ENCODE measurements at regions not wholly inside any gene's neighbourhood (a gene's known extent, or its start where the extent isn't known, plus 50 kb on each side); places are given as distances from the start of the nearest gene placed in this dataset.

- TF ChIP-seq CHD7 (IDR thresholded peaks at IDR 0.05; ENCODE audit: insufficient replicate concordance, low read length), result no peak
- TF ChIP-seq SP4 (IDR thresholded peaks at IDR 0.05; ENCODE audit: low read length), result peak; percentile 68; the same call in 1 of the 2 replicates
- TF ChIP-seq SP1 (IDR thresholded peaks at IDR 0.05; ENCODE audit: low read depth, low read length), result no peak; the same call in none of the 2 replicates
- TF ChIP-seq SP2 (IDR thresholded peaks at IDR 0.05; ENCODE audit: low read length), result no peak
- no peak for TF ChIP-seq RXRA (IDR thresholded peaks at IDR 0.05; ENCODE audit: insufficient read depth, low read depth, low read length)
- TF ChIP-seq SIN3A (conservative IDR thresholded peaks at IDR 0.05 in 1 of 2, IDR thresholded peaks at IDR 0.05 in 1 of 2; ENCODE audit: low read depth in 1 of 2, low read length in 2 of 2), result peak; percentile 29 to 88; a peak in 2 of 4 replicates
- no peak for TF ChIP-seq KDM1A (IDR thresholded peaks at IDR 0.05; ENCODE audit: borderline replicate concordance, low read length)
Measured at GRCh38 chr9:6080154-6080716, 64.8 kb upstream of the RANBP6 start (continued).

Measured in H1 (cell line).